NCI-H345 (cell line): ENCODE measurements at regions not wholly inside any gene's neighbourhood (a gene's known extent, or its start where the extent isn't known, plus 50 kb on each side); places are given as distances from the start of the nearest gene placed in this dataset.
A peak's percentile ranks its signal among the peaks of the same experiment; 100 is the strongest.
"Not testable (repeated sequence)": the region's sequence is repeated elsewhere in the genome, so short reads cannot be mapped to it uniquely, and the experiment has no call there.

ENCODE experiments used
- DNase-seq: peaks from one replicate; lab custom pipeline; 2025; lab: John Stamatoyannopoulos, UW

DNA sequence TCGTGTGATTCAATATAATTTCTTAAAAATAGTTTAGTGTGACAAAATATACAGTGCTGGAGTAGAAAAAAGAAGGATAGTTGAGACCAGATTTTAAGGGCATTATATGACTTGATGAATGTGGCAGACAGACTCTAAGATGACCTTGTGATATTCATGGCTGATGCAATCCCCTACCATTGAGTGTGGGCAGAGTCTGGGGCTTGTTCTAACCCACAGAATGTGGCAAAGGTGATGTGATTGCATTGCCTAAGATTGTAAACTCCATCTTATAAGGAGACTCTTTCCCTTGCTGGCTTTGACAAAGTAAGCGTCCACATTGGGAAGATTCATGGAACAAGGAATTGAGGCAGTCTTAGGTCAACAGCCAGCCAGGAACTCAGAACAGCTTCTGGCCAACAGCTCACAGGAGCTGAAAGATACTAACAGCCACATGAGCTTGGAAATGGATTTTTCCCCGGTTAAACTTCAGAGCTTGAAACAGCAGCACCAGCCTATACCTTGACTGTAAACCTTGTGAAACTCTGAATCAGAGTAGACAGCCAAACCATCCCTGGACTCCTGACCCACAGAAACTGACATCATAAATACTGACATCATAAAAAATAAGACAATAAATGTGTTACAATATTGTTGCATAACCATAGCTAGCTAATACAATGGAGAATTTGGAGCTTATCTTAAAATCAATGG, 864.5 kb downstream of the TTLL7 start:
- not testable (repeated sequence) for DNase-seq

DNA sequence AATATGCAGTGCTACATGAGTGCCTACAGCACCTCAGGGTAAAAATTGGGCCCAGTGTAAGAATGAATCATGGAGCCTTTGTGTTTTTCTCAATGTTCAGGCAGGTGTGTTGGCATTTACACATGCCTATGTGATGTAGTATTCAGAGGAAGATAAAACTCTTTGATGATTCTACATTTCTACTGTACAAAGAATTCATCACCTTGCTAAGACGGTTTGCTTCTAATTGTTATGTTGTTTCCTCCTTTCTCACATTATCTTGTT, 867.3 kb downstream of the TTLL7 start:
- no peak for DNase-seq

DNA sequence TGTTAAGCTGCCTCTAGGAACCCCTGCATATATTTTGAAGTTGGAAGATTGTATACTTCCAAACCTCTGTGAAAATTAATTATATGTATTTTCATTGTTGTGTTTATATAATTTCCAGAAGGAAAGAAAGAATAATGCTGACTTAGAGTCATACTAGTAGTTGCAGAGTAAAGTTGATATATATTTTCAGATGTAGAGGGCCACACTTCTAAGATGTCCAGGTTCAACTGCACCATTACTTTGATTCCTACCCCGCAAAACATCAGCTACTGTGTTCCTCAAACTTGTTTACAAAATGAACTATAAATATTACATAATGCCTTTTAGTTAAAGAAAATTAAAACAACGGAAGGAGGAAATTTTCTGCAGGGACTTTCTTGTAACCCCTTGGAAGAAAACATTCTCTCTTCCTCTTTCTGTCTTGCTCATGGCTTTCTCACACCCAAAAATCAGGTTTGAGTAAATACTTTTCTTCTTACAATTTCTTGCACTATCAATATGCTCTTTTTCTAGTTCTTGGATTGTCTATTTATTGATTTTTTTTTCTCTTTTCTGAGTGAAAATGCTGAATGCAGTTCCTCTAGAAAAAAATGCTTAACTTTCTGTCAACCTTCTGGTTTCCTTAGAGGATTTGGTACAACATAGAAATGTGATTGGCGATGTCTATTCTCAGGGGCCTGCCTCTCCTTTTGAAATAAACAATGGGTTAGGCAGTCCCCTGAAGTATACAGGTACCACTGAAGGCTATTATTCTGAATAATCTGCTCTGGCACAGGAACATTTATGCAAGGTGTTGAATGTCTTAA, 867.8 kb downstream of the TTLL7 start:
- no peak for DNase-seq

DNA sequence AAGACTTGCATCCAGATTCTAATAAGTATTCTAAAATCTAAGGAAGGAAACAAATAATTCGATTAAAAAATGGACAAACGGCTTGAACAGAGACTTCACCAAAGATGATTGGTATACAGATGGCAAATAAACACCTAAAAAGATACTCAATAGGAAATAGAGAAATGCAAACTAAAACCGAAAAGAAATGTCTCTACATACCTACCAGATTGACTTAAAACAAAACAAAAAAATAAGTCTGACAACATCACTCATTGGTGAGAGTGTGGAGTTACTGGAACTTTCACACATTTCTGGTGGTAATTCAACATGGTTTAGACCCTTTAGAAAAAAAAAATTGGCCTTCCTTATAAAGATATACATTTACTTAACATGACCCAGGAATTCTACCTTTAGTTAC, 869.8 kb downstream of the TTLL7 start:
- no peak for DNase-seq

DNA sequence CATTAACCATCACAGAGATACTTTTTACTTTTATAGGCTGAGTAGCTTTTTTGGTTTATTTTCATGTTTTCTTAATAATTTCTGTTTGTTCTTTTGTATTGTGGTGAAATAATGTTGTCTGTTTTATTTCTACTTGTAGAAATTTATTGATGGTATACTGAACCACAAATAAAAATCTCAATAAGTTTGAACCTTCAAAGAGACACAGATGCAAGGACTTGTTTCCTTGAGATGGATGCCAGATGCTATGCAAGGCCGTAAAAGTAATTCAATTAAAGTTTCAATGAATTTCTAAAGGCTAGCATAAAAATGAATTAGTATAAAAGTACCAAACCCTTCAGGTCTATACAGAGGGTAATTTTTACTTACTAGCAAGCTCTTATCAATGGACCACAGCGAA, 873.5 kb downstream of the TTLL7 start:
- no peak for DNase-seq

DNA sequence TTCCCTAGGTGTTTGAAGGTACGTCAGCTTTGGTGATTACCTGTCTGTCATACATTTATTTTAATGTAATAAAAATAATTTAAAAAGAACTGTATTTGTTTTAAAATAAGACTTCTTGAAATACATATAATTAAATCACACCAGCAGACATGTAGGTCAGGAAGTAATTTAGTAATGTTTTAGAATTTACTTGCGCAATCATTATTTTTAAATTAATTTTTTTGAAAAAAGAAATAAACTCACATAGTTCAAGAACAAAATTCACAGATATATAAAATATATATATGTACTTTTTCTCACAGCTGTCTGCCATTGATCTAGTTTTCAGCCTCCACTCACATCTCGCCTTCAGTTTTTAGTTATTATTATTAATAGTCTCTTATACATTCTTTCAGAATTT, 875.9 kb downstream of the TTLL7 start:
- no peak for DNase-seq

DNA sequence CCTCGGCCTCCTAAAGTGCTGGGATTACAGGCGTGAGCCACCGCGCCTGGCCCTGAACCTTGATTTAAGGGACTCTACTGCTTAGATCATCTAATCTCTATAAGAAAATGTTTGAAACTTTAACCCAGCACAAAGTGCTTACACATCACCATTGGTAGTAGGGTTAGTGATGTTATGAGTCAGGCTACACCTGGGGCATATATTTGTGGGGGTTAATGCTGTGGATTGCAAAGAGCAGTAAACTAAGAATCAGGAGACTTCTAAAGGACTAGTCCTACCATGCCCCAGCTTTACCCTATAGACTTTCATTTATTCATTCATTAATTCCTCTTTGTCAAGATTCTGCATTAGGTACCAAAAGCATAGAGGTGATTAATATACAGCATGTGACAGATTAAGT, 880.5 kb downstream of the TTLL7 start:
- no peak for DNase-seq

DNA sequence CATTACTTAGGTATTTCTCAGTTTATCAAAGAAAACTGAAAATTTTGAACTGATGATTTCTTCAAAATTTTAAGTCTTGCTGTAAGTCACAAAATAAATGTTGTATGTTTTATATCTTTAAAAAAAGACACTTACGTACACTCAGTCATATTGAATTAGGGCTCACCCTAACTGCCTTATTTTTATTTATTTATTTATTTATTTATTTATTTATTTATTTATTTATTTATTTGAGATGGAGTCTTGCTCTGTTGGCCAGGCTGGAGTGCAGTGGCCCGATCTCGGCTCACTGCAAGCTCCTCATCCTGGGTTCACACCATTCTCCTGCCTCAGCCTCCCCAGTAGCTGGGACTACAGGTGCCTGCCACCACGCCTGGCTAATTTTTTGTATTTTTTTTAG, 881.9 kb downstream of the TTLL7 start:
- DNase-seq = not testable (repeated sequence)

DNA sequence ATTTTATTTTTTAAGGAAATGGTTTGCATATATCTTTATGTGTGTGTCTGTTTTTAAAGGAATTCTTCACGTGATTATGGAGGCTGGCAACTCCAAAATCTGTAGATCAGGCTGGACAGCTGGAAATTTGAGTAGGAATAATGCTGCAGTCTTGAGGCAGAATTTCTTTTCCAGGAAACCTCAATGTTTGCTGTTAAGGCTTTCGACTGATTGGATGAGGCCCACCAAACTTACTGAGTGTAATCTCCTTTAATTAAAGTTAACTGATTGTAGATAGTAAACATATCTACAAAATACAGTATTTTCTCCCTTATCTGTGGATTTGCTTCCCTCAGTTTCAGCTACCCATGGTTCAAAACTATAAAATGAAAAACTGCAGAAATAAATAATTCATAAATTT, 883.1 kb downstream of the TTLL7 start:
- DNase-seq = no peak

DNA sequence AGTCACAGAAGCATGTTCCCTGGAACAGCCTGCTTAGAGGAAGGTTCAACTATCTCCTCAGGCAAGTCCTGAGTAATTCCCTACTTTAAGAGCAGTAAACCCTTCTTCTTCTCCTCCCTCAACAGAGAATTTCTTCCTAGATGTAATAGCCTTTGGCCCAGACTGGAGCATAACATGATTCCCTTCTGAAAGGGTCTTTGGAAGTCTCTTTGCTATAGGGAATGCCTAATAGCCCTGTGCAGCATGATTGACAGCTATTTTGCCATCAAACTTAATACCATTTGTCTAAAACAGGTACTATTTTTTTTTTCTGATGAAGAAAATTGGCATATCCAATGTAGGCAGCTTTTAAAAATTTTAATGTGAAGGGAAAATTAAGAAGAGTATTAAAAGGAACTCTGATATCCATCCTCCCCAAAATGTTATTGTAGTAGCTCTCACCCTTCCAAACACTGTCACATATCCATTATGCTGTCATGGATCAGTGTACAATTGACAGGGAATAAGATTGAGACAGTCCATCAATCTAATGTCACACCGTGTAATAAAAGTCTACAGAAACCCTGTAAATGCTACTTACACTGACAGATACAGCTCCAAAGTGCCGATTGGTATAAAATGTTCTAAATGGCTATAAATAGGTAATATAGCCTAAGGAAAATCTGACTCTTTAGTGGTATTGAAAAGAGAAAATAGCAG, 884.6 kb downstream of the TTLL7 start:
- DNase-seq = no peak

DNA sequence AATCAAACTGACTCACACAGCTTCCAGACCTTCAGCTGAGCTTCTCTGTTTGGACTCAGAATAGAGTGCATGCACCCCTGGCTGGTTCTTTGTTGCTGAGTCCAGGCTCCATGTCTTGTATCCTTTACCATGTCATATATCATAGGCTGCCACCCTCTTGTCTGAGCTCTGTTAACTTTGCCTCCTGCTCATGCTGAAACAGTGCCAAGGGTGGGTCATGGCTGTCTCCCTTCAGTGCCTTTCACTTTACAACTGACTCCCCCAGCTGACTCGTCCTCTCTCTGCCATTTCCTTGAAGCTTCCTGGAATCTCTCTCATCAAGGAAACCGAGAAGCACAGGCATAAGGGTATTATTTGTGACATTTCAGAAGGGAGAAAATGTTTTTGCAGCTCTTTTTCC, 885.3 kb downstream of the TTLL7 start:
- no peak for DNase-seq

DNA sequence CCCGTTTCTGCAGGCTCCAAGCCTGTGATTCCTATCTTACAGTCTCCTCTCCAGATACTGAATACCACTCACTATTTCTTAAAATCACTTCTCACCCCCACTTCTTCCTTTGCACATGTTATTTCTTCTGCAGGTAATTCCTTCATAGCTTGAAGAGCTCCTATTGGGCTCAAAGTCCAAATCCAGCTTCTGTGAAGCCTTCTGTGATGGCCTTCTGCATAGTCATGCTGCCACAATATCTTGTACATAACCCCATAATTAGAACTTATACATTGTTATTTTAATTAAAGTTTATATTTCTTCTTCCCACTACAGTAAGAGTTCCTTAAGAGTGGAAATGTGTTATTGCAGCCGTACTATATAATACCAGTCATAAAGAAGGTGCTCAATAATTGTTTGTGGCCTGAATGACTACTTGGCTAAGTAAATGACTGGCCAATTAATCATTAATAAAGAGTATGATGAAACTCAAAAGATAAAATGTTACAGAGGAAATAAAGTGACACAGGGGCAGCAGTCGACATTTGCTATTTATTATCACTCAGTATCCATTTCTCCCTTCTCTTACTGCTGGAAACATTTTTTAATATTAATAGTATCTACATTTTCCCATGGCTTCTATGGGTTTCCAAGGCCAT, 886.6 kb downstream of the TTLL7 start:
- no peak for DNase-seq

DNA sequence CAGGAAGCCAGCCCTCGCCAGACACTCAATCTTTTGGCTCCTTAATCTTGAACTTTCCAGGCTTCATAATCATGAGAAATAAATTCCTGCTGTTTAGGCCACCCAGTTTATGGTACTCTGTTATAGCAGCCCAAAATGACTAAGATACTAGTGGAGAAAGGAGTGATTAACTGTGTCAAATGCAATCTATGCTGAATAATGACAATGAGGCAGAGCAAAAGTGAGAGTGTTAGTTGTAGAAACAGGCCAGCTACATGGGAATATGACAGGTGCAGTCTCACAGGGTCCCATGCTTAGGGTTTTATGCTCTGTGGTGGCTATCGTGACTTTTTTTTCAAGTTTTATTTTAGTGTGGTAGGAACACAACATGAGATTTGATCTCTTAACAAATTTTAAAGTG, 888.8 kb downstream of the TTLL7 start:
- DNase-seq = no peak

DNA sequence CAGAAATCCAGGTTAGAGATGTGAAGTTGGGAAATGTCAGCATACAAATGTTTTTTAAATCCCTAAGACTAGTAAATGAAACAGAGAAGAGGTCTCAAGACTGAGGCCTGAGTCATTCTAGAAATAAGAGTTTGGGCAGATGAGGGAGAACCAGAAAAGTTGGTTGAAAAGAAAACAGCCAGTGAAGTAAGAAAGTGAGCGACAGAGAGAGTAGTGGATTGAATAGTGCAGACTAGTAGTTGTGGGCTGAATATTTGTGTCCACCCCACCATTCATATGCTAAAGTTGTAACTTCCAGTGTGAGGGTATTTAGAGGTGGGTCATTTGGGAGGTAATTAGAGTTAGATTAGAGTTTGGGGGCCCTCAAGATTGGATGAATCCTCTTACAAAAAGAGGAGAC, 889.2 kb downstream of the TTLL7 start:
- no peak for DNase-seq

DNA sequence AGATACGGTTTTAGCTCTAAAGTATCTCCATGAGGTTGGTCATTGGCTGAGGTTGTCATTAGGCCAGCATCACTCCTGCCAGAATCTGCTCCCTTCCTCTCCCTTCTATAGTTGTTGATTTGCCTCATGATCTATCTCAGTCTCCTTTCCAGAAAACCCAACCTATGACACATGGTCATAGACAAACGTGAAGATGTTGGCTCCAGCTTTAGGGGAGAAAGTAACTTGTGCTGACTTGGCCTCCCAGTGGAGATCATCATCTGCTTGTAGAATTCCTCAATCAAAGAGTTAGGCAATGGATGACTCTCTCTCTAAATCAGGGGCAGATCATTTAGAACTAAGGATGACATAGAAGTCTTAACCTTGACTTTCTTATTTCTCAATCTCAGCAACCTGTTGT, 894.4 kb downstream of the TTLL7 start:
- no peak for DNase-seq

DNA sequence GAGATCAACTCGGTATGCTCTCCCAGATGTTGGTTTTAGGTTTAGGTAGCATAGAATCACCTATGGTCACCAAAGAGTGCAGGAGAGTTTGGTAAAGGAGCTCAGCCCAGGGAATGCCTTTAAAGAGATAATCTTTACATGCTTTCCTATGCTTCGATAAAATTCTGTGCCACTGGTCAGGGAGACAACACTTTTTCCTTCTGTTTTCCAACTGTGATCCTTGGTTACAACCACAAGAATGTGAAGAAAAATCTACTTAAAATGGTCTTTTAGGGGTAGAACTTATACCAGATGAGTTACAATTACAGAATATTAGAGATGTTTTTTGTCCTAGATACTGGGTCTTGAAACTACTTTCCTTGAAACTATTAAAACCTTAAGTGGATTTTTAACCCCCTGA, 895.6 kb downstream of the TTLL7 start:
- DNase-seq = no peak

DNA sequence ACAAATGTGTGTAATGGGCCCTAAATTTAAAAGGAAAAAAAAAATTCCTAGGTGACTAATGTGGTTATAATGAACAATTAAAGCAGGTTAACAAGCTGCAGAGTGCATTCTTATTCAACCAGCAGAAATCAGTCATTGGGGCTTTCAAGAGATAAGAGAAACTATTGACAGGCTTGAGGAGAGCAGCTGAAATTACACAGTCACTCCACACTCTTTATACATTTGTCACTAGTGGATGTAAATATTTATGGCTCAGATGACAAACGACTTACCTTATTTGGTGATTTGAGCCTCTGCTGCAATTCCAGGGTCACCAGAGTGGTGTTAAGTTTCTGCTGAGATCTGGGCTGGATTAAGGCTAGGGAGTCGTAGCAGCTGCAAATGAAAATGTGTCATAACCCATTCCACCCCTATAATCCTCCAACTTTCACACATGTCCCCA, 896.3 kb downstream of the TTLL7 start:
- DNase-seq = peak; percentile 24

DNA sequence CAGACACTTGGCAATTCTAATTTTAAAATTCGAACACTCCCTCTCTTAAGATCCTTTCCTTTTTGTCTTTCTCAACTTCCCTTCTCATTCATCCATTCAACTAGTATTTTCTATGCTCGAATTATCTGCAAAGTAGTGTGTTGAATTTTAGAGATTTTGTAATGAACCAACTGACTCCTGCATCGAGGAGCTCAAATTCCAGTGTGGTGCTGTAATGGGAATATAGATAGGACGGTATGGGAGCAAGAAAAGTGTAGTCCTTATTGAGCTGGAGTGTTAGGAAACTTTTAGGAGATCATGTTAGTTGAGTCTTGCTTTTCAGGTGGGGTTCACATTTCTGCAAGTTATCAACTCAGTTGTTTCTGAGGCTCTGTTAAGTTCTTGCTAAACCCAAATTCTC, 897.5 kb downstream of the TTLL7 start:
- no peak for DNase-seq

DNA sequence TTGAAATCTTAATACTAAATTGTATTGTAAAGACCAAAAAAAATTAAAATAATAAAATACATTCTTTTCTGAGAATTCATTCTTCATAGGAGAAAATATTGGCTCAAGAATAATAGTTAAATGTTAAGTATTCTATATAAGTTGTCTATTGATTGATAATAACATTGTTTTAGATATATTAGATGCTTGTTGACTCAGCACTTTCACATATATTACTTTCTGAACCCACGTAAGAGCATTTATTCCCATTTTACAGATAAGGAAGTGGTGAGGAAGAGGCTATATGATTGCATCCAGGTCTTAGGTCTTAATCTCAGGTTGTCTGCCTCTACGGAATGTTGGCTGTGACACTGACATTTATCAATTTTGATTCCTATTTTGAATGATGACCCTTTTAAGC, 898.8 kb downstream of the TTLL7 start:
- no peak for DNase-seq

DNA sequence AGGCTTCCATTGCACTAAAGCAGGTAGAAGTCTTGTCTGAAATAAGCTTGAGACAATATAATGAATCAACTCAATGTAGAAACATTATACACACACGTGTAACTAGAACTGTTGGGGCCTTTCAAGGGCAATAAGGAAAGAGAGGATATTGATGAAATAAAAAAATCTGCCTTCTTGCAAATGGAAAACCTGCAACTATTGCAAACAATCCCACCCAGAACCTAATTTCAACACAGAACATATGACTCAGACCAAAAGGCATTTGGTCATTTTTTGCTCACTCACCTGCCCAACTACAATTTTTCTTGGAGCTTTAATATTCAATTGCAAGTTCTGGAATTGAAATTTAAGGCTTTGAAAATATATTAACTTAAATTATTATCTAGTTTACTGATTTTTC, 900.1 kb downstream of the TTLL7 start:
- no peak for DNase-seq

DNA sequence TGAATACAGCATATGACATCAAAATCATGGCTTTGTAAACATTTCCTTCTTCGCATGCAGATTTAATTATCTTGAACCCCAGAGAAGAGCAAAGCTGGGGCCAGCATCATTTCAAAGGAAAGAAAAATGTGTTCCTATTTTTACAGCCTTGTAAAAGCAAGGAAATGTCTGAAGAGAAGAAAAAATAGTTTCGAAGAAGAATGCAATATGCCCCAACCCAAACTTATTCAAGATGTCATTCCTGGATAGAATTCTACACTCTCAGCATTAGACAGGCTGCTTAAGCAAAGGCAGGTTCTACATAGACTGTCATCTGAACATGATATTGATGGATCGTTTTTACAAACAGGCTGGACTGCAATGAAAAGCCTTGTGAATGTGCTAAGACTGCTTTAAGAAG, 900.8 kb downstream of the TTLL7 start:
- no peak for DNase-seq

DNA sequence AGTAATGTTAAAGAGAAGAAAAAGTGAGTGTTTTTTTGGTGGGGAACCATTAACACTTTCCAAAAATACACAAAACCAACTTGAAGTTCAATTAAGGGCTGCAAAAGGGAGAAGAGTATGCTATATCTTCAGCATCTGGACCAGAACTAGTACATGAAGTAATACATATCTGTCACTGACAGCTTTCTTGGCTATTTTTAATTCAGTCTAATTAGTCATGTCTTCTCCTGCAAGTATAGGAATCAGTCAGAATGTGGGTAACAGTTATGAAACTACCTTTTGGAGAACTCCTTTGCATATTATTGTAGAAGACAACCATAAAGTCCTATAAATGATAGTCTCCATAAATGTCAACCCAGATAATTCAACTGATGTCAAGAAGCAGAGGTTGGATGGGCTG, 901.2 kb downstream of the TTLL7 start:
- DNase-seq = no peak

DNA sequence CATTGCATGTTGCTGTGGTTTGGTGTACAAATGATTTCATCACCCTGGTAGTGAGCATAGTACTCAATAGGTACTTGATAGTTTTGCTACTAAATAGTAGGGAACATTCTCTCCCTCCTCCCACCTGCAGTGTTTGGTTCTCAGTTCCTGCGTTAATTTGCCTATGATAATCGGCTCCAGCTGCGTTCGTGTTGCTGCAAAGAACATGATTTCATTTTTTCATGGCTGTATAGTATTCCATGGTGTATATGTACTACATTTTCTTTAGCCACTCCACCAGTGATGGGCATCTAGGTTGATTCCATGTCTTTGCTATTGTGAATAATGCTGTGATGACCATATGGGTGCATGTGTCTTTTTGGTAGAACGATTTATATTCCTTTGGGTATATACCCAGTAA, 903.4 kb downstream of the TTLL7 start:
- DNase-seq = no peak
